Activated CD4-positive, alpha-beta memory T cell treated with anti-CD3 and anti-CD28 coated beads for 36 hours (primary cell): ENCODE measurements at regions not wholly inside any gene's neighbourhood (a gene's known extent, or its start where the extent isn't known, plus 50 kb on each side); places are given as distances from the start of the nearest gene placed in this dataset.

Experiments used
- CTCF ChIA-PET: fragments of 350-600 bp; sonication (Branson Sonifier 250); formaldehyde crosslinking; loops from one replicate; lab custom pipeline; 2021; ENCODE audit warnings: antibody characterized with exemption, inconsistent platforms; lab: Charles Lee
- POLR2A ChIA-PET: fragments of 350-600 bp; sonication (Branson Sonifier 250); formaldehyde crosslinking; loops from one replicate; lab custom pipeline; 2021; ENCODE audit warnings: antibody characterized with exemption; lab: Charles Lee
- DNase-seq: peaks from one replicate; pipeline ENCODE4 v3.0.0-alpha.2; 2020
- H3K27ac Mint-ChIP-seq: one replicate; pipeline ENCODE4 v1.8.0; 2021; ENCODE audit warnings: mixed read lengths
- H3K27me3 Mint-ChIP-seq: one replicate; pipeline ENCODE4 v1.8.0; 2021; ENCODE audit warnings: mixed read lengths
- H3K36me3 Mint-ChIP-seq: one replicate; pipeline ENCODE4 v1.8.0; 2021; ENCODE audit warnings: mixed read lengths
- H3K4me1 Mint-ChIP-seq: one replicate; pipeline ENCODE4 v1.8.0; 2021; ENCODE audit warnings: low read depth, mixed read lengths
- H3K4me3 Mint-ChIP-seq: one replicate; pipeline ENCODE4 v1.8.0; 2021; ENCODE audit warnings: mild to moderate bottlenecking, mixed read lengths
- H3K9me3 Mint-ChIP-seq: one replicate; pipeline ENCODE4 v1.8.0; 2021; ENCODE audit warnings: mixed read lengths
- intact Hi-C: fragments of 100-400 bp; cut with micrococcal nuclease; formaldehyde crosslinking; loops from one replicate; pipeline ENCODE4 v1.15.1; 2023

DNA sequence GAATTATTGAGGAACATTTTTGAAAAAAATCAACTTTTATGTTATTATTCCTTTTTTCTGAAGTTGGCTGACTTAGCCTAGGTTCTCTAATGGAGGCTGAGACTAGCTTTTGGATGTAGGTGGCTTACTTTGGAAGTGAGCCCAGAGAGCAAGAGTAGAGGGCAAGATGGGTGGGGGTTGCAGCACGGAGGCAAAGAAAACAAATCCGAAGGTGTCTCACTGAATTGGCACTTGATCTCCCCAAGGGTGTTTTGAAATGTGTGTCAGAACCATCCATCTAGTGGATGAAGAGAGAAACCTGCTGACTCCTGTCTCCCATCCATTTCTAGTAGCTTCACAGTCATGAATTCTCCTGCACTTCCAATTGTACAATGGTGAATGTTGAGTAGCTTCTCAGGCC is 390.7 kb downstream of the TMEM182 start:
- CTCF ChIA-PET, result no interaction called here
- intact Hi-C loops, result no loop called here
- no peak for DNase-seq
- no peaks in the 10 kb centered on the region for H3K9me3 Mint-ChIP-seq
- no peaks in the 10 kb centered on the region for H3K4me1 Mint-ChIP-seq
- no peaks in the 10 kb centered on the region for H3K36me3 Mint-ChIP-seq
- H3K27ac Mint-ChIP-seq, result no peak overlapping the region
- POLR2A ChIA-PET, result no interaction called here
- H3K4me3 Mint-ChIP-seq, result no peak overlapping the region
- no peaks in the 10 kb centered on the region for H3K27me3 Mint-ChIP-seq

GRCh38 chr2:103153580-103154284 is 391.9 kb downstream of the TMEM182 start:
- intact Hi-C loops, result no loop called here
- no peak overlapping the region for H3K4me3 Mint-ChIP-seq
- no peak for DNase-seq
- no peaks in the 10 kb centered on the region for H3K4me1 Mint-ChIP-seq
- no peak overlapping the region for H3K27ac Mint-ChIP-seq
- H3K36me3 Mint-ChIP-seq, result no peaks in the 10 kb centered on the region
- no peaks in the 10 kb centered on the region for H3K27me3 Mint-ChIP-seq
- CTCF ChIA-PET, result no interaction called here
- POLR2A ChIA-PET, result no interaction called here
- no peaks in the 10 kb centered on the region for H3K9me3 Mint-ChIP-seq

DNA sequence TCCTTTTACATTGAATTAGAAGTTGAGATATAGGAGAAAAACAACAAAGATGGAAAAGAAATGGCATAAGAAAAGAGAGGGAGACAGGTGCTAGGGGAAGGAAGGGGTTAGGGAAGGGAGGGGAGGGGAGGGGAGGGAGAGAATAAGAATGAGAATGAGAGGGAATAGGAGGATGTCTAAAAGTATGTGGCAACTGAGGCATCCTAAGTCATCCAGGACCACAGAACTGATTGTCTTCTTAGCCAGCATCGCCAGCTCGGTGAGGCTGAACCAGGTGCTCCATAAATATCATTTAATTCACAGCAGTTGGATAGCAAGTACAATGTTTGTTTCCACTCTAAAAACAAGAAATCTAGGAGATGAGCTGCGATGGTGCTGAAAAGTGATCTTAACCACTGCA is 393.5 kb downstream of the TMEM182 start:
- intact Hi-C loops, result no loop called here
- Mint-ChIP-seq H3K4me3 (no peak overlapping the region), H3K27me3 (no peaks in the 10 kb centered on the region), H3K36me3 (no peaks in the 10 kb centered on the region), H3K4me1 (no peaks in the 10 kb centered on the region), H3K9me3 (no peaks in the 10 kb centered on the region), H3K27ac (no peak overlapping the region)
- no peak for DNase-seq
- ChIA-PET POLR2A (no interaction called here), CTCF (no interaction called here)

- no peaks in the 10 kb centered on the region for H3K36me3 Mint-ChIP-seq
- intact Hi-C loops, result no loop called here
- no peak for DNase-seq
- no peaks in the 10 kb centered on the region for H3K9me3 Mint-ChIP-seq
- no peak overlapping the region for H3K4me3 Mint-ChIP-seq
- ChIA-PET CTCF (no interaction called here), POLR2A (no interaction called here)
- H3K4me1 Mint-ChIP-seq, result no peaks in the 10 kb centered on the region
- no peaks in the 10 kb centered on the region for H3K27me3 Mint-ChIP-seq
- no peak overlapping the region for H3K27ac Mint-ChIP-seq
These were observed 397.2 kb downstream of the TMEM182 start for GRCh38 chr2:103159018-103159417.

- ChIA-PET CTCF (interaction anchor here (0.9 to 1.1 kb wide), 2 partner anchors 35 to 1711 kb away, joined by 3 to 4 read pairs; no protein-coding TSS in a partner anchor), POLR2A (interaction anchor here (0.6 kb wide), 1 partner anchor 16 kb away, joined by 4 read pairs; no protein-coding TSS in a partner anchor)
- H3K27me3 Mint-ChIP-seq, result no peaks in the 10 kb centered on the region
- H3K4me1 Mint-ChIP-seq, result no peaks in the 10 kb centered on the region
- no peaks in the 10 kb centered on the region for H3K36me3 Mint-ChIP-seq
- H3K27ac Mint-ChIP-seq, result no peak overlapping the region
- intact Hi-C loops, result loop anchor here (10.0 kb wide), 1 partner anchor 1253 kb away; no protein-coding TSS in a partner anchor
- no peaks in the 10 kb centered on the region for H3K9me3 Mint-ChIP-seq
- no peak for DNase-seq
- no peak overlapping the region for H3K4me3 Mint-ChIP-seq
These were observed 399.8 kb downstream of the TMEM182 start for GRCh38 chr2:103161456-103162289.

GRCh38 chr2:103164748-103165147 is 402.9 kb downstream of the TMEM182 start:
- intact Hi-C loops, result loop anchor here (10.0 kb wide), 1 partner anchor 1250 kb away; no protein-coding TSS in a partner anchor
- POLR2A ChIA-PET, result no interaction called here
- no peaks in the 10 kb centered on the region for H3K9me3 Mint-ChIP-seq

DNA sequence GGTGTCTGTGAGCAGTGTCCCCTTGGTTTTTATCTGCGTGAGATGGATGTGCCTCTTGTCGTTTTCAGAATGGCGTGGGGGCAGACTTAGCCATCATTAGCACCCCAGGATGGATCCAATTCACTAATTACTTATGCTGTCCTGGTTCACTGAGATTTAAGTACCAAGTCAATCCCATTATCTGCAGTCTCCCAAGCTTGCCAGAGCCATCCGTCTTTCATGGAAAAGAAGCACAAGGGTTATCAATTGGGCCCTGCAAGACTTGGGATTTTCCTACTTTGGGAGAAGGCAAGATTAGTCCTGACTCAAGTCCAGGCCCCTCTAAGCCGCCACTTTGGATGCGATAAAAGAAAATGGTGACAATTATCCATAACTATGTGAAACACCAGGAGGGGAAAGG is 404.0 kb downstream of the TMEM182 start:
- H3K27ac Mint-ChIP-seq, result no peak overlapping the region

More at GRCh38 chr2:103164748-103165147, 402.9 kb downstream of the TMEM182 start:
- DNase-seq, result no peak
- no peaks in the 10 kb centered on the region for H3K27me3 Mint-ChIP-seq
- no peaks in the 10 kb centered on the region for H3K4me1 Mint-ChIP-seq
- CTCF ChIA-PET, result no interaction called here
- H3K36me3 Mint-ChIP-seq, result no peaks in the 10 kb centered on the region
- no peak overlapping the region for H3K27ac Mint-ChIP-seq
- H3K4me3 Mint-ChIP-seq, result no peak overlapping the region

GRCh38 chr2:103166456-103167324 is 404.9 kb downstream of the TMEM182 start:
- Mint-ChIP-seq H3K9me3 (peaks cover 5% of the 10 kb centered on the region), H3K27me3 (no peaks in the 10 kb centered on the region), H3K36me3 (no peaks in the 10 kb centered on the region), H3K27ac (no peak overlapping the region), H3K4me3 (no peak overlapping the region), H3K4me1 (no peaks in the 10 kb centered on the region)
- ChIA-PET CTCF (no interaction called here), POLR2A (no interaction called here)
- intact Hi-C loops, result loop anchor here (10.0 kb wide), 1 partner anchor 1248 kb away; no protein-coding TSS in a partner anchor
- no peak for DNase-seq

More for the DNA sequence above, 404.0 kb downstream of the TMEM182 start:
- Mint-ChIP-seq H3K4me3 (no peak overlapping the region), H3K9me3 (no peaks in the 10 kb centered on the region), H3K27me3 (no peaks in the 10 kb centered on the region), H3K4me1 (no peaks in the 10 kb centered on the region), H3K36me3 (no peaks in the 10 kb centered on the region)
- intact Hi-C loops, result loop anchor here (10.0 kb wide), 1 partner anchor 1249 kb away; no protein-coding TSS in a partner anchor
- CTCF ChIA-PET, result no interaction called here
- POLR2A ChIA-PET, result no interaction called here
- no peak for DNase-seq

GRCh38 chr2:103167599-103167998 is 405.8 kb downstream of the TMEM182 start:
- DNase-seq, result no peak
- intact Hi-C loops, result loop anchor here (10.0 kb wide), 1 partner anchor 1247 kb away; no protein-coding TSS in a partner anchor
- H3K36me3 Mint-ChIP-seq, result no peaks in the 10 kb centered on the region
- POLR2A ChIA-PET, result no interaction called here
- no peak overlapping the region for H3K4me3 Mint-ChIP-seq
- H3K9me3 Mint-ChIP-seq, result peaks cover 5% of the 10 kb centered on the region
- H3K27me3 Mint-ChIP-seq, result no peaks in the 10 kb centered on the region
- no peaks in the 10 kb centered on the region for H3K4me1 Mint-ChIP-seq
- no peak overlapping the region for H3K27ac Mint-ChIP-seq
- CTCF ChIA-PET, result no interaction called here

DNA sequence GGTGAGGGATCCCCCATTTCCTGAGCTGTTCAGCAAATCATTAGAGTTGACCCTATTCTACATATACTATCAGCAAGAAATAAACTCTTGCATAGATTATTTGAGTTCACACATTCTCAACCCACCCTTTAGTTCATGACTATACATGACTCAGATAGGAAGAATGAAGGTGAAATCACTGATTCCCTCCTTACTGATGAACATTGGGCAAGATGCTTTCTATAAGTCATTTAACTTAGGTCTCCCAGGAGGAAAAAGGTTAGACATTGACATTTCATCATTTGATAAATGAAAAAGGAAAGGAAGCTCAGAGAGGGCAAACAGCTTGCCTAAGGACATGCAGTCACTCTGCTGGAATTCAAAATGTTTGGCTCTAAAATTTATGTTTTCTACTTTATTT is 408.0 kb downstream of the TMEM182 start:
- H3K27ac Mint-ChIP-seq, result no peak overlapping the region
- no peaks in the 10 kb centered on the region for H3K4me1 Mint-ChIP-seq
- ChIA-PET CTCF (no interaction called here), POLR2A (no interaction called here)
- no peak overlapping the region for H3K4me3 Mint-ChIP-seq
- no peaks in the 10 kb centered on the region for H3K27me3 Mint-ChIP-seq
- H3K9me3 Mint-ChIP-seq, result peaks cover 7% of the 10 kb centered on the region
- intact Hi-C loops, result loop anchor here (10.0 kb wide), 1 partner anchor 1245 kb away; no protein-coding TSS in a partner anchor
- H3K36me3 Mint-ChIP-seq, result no peaks in the 10 kb centered on the region
- no peak for DNase-seq

DNA sequence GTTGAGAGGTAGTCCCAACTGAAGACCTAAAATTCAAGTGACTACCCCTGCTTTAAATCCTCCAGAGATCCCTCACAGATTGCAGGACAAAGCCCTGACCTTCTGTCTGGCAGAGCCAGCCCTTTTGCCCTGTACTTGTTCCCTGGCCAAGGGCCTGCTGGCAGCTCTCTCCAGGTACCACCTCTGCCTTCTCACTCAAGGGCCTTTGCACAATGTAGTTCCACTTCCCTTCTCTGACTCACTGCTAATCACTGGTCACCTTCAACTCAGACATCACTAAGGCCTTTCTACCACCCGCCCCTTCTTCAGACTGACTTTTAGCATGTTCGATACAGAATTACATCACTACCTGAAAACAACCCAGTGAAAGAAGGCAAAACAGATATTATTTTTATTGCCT is 411.0 kb downstream of the TMEM182 start:
- no peaks in the 10 kb centered on the region for H3K36me3 Mint-ChIP-seq
- CTCF ChIA-PET, result no interaction called here
- POLR2A ChIA-PET, result no interaction called here

More for the DNA sequence above, 411.0 kb downstream of the TMEM182 start:
- intact Hi-C loops, result no loop called here
- Mint-ChIP-seq H3K27ac (no peak overlapping the region), H3K9me3 (peaks cover 7% of the 10 kb centered on the region), H3K27me3 (no peaks in the 10 kb centered on the region), H3K4me1 (no peaks in the 10 kb centered on the region), H3K4me3 (no peak overlapping the region)
- DNase-seq, result no peak
